ENCODE measurements at regions not wholly inside any gene's neighbourhood (a gene's known extent, or its start where the extent isn't known, plus 50 kb on each side); places are given as distances from the start of the nearest gene placed in this dataset.
A peak's percentile ranks its signal among the peaks of the same experiment; 100 is the strongest.
"Not testable (repeated sequence)": the region's sequence is repeated elsewhere in the genome, so short reads cannot be mapped to it uniquely, and the experiment has no call there.

DNA sequence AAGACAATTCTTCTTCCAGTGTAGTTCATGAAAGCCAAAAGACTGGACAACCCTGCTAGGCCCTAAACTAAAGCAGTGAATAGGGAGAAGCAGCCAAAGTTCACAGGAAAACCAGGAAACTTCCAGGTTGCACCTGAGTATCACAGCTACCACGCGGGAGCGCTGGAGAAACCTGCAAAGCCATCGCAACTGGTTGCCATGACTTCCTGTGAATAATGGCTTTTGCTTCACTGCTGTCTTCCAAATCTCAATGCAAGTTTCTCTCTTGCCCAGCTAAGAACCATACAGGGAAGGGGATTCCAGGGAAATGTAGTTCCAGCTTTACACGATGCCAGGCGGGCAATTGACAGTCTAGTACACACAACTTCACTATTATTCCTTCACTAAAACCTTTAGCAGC lies 114.1 kb downstream of the GXYLT1 start:
- no peak for DNase-seq

DNA sequence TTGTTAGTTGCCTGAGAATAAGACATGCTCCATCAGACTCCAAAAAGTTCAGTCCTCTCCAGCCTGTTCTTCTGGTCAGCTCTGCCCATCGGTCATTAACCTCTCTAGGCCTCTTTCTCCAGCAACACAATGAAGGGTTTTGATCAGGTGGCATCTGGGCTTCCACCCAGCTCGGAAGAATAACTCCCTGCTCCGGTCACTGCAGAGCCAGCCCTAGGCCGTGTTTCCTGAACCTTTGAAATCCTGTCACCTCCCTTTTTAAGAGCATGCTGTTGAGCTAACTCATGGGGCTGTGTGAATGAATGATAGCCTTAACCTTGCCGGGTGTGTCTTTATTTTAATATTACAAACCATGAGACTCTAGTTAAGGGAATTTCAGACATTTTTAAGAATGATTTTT lies 117.1 kb downstream of the GXYLT1 start:
- DNase-seq: no peak

DNA sequence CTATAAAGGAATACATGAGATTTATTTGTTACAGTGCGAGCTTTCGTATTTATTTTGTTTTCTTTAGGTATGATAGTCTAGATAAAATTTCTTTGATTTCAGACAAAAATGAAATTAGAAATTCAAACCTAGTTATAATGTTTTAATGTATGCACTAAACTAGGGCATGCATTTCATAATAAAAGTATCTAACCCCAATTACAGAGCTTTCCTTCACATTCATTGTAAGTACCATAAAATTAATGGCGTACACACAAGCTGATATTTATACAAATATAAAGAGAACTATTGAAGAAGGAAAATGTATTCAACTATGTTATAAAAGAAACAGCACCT lies 120.2 kb downstream of the GXYLT1 start:
- no peak for DNase-seq

DNA sequence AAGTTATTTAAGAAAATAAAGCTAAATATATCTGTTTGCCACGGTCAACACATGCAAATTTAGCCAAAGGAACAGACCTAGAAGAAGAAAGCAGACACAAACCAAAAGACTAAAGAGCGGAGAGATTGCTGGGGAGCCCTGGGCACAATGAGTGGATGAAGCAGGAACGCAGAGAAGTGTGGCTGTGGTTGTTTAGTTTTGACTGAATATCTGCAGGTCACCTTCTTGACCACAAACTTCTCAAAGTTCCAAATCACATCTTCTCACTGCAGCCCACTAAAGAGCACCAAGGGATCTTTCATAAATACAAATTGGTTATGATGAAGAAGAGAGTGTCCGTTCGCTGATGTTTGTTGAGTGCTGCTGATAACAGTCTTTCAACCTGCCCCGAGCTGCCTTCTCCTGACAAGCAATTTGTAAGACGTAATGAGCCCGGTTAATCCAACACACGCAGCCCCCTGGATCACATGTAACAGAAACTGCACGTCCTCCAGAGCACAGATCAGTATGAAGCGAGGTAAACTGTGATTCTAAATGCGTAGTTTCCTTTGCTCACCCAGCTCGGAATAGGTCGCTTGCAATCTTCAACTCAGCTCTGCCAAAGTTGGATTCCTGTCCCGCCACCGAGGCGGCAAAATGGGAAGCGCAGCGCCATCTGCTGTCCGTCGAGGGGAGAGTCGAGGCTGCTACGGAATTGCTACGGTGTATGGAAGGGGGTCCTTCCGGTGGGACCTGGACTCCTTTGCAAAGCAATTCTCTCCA lies 120.8 kb downstream of the GXYLT1 start:
- peak; percentile 39 for DNase-seq

DNA sequence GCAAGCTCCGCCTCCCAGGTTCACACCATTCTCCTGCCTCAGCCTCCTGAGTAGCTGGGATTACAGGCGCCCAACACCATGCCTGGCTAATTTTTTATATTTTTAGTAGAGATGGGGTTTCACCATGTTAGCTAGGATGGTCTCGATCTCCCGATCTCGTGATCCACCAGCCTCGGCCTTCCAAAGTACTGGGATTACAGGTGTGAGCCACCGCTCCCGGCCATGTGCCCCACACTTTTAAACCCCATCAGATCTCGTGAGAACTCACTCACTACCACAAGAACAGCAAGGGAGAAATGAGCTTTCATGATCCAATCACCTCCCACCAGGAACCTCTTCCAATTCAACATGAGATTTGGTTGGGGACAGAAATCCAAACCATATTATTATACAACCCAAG lies 122.7 kb downstream of the GXYLT1 start:
- DNase-seq: not testable (repeated sequence)

DNA sequence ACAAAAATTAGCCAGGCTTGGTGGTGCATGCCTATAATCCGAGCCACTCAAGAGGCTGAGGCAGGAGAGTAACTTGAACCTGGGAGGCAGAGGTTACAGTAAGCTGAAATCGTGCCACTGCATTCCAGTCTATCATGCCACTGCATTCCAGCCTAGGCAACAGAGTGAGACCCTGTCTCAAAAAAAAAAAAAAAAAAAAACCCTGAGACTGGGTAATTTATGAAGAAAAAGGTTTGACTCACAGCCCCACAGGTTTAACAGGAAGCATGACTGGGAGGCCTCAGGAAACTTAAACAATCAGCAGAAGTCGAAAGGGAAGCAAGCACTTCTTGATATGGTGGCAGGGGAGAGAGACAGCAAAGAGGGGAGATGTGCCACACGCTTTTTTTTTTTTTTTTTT lies 123.2 kb downstream of the GXYLT1 start:
- no peak for DNase-seq

DNA sequence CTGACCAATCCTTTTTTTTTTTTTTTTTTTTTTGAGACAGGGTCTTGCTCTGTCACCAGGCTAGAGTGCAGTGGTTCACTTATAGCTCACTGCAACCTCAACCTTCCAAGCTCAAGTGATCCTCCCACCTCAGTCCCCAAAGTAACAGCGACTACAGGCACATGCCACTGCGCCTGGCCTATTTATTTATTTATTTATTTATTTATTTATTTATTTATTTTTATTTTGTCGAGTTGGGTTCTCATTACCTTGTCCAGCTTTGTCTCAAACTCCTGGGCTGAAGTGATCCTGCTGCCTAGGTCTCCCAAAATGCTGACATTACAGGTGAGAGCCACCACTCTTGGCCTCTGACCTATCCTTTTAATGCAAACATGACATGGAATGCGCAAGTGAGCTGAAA lies 124.4 kb downstream of the GXYLT1 start:
- DNase-seq: no peak

DNA sequence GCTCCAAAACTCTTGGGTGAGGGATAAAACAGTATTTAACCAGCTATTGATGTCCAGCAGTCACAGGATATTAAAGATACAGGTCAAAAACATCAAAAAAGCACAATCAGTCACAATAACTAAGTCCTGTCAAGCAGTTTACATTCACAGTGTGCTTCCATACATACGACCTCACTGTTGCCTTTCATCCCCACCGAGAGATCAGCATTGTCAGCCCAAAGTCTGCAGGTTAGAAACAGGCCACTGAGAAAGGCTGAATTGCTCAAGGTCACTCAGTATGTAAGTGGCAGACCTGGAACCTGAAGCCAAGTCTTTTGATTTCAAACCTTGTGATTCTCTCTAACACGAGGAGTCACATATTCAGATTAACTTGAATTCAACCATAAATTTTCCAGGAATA lies 124.9 kb downstream of the GXYLT1 start:
- DNase-seq: no peak

DNA sequence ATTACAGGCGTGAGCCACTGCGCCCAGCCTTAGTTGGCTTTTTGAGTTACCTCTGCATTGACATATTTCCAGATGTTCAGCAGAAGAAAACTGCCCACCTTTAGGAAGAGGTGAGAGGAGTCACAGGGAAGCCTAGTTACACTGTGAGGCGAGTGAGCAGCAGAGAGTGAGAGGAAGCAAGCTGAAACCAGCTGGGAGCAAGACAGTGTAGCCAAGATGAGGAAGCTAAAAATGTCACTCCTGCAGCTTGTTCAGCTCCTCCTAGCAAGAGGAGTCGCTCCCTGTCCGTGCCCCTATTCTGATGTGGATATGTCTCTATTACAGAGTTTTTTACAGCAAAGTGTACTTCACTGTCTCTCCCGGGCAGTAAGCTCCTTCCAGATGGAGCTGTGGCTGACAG lies 127.6 kb downstream of the GXYLT1 start:
- DNase-seq: no peak

DNA sequence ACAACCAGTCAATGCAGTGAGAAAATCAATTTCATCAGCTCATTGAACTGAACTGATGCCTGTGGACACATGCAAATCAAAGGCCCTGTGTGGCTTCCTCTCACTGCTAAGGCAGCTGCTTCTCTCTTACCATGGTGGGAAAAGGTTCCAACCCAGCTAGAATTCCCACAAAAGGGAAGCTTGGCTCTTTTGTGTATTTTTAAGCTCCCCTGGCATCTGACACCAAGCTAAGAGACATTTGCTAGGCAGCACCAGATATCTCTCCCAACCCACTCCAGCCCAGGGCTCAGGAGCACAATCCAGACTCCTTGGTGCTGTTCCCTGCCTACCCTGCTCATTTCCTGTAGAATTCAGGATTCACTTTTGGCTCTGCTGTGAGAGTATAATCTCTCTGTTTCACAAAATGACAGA lies 129.6 kb downstream of the GXYLT1 start:
- no peak for DNase-seq

DNA sequence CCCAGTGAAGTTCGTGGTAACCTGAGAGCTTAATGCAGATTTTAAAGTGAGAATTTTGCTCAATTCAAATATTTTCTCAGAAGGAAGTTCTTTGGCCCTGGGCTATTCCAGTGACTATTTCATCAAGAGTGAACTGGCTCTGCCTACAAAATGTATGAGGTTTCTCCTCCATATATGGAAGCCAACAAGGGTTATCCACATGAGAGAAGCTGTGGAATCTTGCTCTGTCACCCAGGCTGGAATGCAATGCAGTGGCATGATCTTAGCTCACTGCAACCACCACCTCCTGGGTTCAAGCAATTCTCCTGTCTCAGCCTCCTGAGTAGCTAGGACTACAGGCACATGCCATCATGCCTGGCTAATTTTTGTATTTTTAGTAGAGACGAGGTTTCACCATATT lies 132.2 kb downstream of the GXYLT1 start:
- DNase-seq: not testable (repeated sequence)

DNA sequence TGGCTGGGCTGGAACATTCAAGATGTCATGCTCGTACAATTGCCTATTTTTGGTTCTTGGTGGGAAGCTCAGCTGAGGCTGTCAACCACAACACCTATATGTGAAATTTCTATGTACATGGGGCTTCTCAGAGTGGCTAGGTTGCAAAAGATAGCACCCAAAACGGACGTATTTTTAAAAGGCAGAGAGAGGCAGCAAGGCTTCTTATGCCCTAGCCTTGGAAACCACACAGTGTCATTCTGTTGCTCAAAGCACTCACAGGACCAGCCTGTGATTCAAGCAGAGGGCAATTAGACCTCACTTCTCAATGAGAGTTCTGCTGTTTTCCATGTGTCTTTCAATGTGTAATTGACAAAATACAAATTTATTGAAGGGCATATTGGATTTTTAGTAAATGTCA lies 134.0 kb downstream of the GXYLT1 start:
- DNase-seq: no peak

DNA sequence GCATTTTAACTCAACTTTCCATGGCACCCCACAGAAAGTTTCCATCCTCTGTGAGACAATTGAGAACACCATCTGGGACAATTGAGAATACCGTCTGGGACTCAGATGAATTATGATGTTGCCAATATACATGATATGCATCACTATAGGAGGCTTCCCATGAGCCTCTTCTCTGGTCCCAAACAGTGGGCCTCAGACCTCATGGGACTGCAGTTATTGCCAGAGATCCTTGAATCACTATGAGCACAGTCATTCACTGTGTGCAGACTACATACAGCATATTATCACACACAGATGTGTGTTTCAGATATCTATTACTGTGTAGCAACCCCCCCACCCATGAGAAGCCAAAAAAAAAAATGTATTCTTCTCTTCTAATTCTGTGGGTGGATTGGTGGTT lies 134.4 kb downstream of the GXYLT1 start:
- no peak for DNase-seq

DNA sequence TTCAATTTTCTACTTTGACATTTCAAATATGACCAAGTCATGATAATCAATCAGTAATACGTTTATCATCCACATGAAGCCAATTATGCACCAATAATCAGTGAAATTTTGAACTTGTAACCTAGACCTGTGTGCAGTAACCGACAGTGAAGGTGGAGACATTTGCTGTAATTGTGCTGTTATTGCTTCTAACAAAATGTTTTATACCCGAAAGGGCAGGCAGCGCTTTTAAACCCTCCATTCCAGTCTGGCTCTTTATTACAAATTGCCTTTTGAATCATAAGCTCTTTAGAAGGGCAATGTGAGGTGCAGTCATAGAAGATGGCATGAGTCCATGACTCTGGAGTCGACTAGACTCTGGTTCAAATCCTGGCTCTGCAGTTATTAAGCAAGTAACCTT lies 135.7 kb downstream of the GXYLT1 start:
- no peak for DNase-seq

DNA sequence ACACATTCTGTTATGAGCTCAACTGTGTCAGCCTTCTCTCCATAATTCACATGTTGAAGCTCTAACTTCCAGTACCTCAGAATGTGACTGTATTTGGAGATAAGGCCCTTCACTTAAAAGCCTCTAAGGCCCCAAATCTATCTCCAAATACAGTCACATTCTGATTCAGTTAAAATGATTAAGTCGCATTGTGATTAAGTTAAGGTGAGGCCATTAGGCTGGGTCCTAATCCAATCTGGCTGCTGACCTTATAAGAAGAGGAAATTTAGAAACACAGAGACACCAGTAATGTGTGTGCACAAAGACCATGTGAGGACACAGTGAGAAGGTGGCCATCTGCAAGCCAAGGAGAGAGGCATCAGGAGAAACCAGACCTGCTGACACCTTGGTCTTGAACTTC lies 141.6 kb downstream of the GXYLT1 start:
- DNase-seq: no peak

DNA sequence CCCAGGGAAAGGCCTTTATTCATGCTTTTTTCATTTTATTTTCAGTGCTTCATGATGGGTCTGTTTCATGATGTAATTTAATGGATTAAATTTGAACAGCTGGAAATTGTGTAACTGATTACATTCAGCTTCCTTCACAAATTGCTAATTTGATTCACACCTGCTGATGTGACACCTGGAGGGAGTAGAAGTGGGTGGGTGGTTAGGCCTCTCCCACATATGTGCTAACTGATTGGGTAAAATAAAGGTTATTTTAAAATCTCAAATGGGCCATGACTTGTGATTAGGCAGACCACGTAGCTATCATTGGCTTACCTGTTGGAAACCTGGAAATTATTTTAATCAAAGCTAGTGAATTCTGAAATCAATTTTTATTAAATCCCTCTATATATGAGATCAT lies 142.1 kb downstream of the GXYLT1 start:
- DNase-seq: no peak

DNA sequence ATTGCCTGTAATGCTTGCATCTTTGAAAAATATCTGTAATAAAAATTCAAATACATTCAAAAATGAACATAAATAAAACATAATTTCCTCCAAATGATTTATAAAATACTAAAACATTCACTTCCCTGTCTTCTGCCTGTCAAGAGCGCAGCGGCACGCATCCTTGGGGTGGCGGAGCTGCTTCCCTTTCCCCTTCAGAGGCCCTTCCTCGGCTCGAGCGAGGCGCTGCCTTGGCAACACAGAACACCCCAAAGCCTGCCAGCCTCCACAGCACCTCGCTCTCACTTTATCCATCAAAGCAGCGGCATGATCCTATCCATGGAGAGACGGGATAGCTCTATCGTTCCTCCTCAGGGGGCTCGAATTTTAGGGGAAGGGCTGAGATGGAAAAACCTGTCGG lies 146.2 kb downstream of the GXYLT1 start:
- no peak for DNase-seq

DNA sequence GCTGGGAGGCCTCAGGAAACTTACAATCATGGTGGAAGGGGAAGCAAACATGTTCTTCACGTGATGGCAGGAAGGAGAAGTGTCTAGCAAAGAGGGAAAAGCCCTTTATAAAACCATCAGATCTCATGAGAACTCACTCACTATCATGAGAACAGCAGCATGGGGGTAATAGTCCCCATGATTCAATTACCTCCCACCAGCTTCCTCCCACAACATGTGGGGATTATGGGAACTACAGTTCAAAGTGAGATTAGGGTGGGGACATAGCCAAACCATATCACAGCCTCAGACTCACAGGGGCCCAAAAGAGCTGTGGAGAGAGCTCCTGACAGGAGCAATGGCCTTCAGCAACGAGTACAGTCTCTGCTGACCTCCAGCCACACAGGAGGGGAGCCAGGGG lies 151.4 kb downstream of the GXYLT1 start:
- DNase-seq: no peak

DNA sequence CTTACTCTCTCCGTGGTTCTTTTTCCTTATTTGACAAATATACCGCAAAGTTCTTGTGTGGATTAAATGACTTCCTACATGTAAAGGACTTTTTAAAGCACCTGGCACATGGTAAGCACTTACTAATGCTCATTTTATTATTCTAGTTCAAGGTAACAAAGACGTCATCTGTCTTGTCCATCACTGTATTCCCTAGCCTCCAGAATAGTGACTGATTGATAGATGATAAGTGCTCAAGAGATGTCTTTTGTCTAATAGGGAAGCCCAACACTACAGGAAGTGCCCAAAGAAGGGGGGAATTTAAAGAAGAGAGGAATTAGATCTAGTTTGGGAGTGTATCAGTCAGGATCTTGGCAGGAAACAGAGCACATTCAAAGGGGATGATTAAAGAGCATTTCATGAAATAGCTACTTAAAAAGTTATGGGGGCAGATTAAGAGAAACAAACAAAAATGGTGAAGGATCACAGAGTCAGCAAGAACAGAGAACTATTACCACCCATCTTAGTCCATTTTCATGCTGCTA lies 151.9 kb downstream of the GXYLT1 start:
- DNase-seq: no peak

DNA sequence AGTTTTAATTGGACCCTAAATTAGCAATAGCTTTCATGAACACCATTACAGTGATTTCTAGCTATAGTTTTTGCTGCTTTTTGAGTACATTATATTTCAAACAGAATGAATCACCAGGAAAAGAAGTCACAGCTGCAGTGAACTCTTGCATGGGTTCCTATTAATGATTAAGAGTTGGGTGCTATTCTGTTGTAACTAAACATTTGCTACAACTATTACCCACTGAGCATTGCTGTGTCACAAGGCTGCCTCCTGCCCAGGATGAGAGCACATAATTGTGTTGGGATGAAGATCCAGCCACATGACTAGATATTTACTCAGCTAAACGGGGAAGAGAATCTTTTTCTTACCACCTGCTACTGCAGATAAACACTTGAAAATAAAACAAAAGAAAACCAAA lies 152.7 kb downstream of the GXYLT1 start:
- no peak for DNase-seq

DNA sequence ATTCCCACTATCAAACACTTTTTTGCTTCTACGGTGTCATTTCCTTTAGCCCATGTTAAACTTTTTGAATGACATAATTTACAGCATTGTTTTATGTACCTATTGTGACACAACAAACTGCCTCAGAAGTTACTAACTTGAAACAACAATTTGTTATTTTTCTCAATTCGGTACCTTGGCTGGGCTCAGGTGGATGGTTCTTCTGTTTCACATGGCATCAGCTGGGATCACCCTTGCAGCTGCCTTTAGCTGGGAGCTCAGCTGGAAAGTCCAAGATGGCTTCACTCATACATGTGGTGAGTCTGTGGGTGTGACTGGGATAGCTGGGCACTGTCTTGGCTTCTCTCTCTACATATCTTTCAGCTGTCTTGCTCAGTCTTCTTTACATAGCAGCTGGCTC lies 156.0 kb downstream of the GXYLT1 start:
- DNase-seq: no peak

DNA sequence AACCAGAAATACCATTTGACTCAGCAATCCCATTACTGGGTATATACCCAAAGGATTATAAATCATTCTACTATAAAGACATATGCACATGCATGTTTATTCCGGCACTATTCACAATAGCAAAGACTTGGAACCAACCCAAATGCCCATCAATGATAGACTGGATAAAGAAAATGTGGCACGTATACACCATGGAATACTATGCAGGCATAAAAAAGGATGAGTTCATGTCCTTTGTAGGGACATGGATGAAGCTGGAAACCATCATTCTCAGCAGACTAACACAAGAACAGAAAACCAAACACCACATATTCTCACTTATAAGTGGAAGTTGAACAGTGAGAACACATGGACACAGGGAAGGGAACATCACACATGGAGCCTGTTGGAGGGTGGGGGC lies 158.2 kb downstream of the GXYLT1 start:
- not testable (repeated sequence) for DNase-seq

DNA sequence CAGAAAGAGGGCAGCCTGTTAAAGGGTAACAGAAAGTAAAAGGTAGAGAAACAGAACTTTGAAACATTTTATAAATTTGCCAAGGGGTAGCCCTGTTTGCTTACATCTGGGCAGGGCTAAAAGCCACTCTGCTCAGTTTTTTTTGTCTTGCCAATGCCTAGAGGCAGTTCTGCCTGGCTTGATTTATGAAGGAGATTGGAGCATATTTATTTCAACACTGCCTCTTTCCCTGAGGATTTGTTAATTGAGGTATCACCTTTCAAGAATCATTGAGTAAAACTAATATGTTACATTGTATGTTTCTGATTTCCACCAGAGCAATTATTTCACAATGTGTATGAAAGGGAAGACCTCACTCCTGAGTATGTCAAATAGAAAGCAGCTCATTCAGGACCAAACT lies 160.8 kb downstream of the GXYLT1 start:
- no peak for DNase-seq

DNA sequence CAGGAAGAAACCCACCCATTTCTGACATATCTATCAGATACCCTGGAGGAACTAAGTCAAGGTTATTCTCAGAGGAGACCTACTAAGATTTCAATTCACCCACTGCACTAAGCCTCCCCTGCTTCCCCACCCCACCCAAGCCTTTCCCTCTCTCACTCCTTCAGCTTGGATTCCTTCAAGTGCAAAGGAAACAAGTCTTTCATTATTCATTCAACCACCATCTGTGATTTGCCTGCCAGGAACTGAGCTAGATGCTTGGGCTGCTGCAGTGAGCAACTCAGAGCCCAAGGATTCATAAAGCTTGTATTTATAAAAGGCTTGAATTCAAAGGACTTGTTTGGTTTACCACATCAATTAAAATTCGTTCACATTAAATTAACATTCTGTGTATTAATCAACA lies 161.3 kb downstream of the GXYLT1 start:
- no peak for DNase-seq

DNA sequence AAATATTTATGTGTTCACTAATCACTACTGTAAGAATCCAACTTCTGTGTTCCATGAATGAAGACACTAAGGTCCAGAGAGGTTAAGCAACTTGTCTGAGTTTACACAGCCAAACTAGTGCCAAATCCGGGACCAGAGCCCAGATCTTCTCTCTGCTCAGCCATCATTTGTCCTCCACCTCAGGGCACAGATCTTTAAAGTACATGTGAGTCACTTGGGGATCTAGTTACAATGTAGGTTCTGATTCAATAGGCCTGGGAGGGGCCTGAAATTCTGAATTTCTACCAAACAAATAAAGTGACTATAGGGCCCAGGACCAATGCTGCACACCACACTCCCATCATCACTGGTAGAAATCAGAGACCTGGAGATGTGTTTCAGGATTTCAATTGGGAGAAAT lies 162.9 kb downstream of the GXYLT1 start:
- no peak for DNase-seq

Measured in NCI-H1092 (cell line).